K562 (cell line): ENCODE measurements at regions not wholly inside any gene's neighbourhood (a gene's known extent, or its start where the extent isn't known, plus 50 kb on each side); places are given as distances from the start of the nearest gene placed in this dataset.

Experiments used
- BMI1 ChIP-seq: fragments of 150-350 bp; IDR thresholded peaks from 2 replicates; pipeline ENCODE4 v1.6.1; 2014; ENCODE audit warnings: low read length
- CBFA2T3 ChIP-seq: fragments of 450-650 bp; IDR thresholded peaks from 2 replicates; pipeline ENCODE4 v1.6.1; 2017
- CREB3L1 ChIP-seq: fragments of 450-650 bp; IDR thresholded peaks from 2 replicates; pipeline ENCODE4 v1.6.1; 2014; ENCODE audit warnings: low read depth, mild to moderate bottlenecking, moderate library complexity, borderline replicate concordance
- CTCF ChIP-seq, 3 experiments: IDR thresholded peaks in 2 of 3; conservative IDR thresholded peaks in 1 of 3; 2 replicates each; pipeline ENCODE4 v1.5.1; 2011 to 2012; ENCODE audit warnings: low read length in 3 of 3, mild to moderate bottlenecking in 3 of 3, control low read depth in 2 of 3, improper control_type of control experiment in 1 of 3, inconsistent platforms in 1 of 3, low read depth in 1 of 3, mixed read lengths in 1 of 3, moderate library complexity in 1 of 3; ENCODE audit not compliant: insufficient read depth in 2 of 3
- HDAC2 ChIP-seq: fragments of 450-650 bp; IDR thresholded peaks from 2 replicates; pipeline ENCODE4 v1.6.1; 2016; ENCODE audit warnings: mild to moderate bottlenecking
- MAFF ChIP-seq: IDR thresholded peaks from 2 replicates; pipeline ENCODE4 v1.6.1; 2012; ENCODE audit warnings: low read length, improper control_type of control experiment
- NCOA1 ChIP-seq: fragments of 450-650 bp; IDR thresholded peaks from 2 replicates; pipeline ENCODE4 v1.6.1; 2016; ENCODE audit warnings: low read depth
- RCOR1 ChIP-seq, 2 experiments: IDR thresholded peaks; 2 replicates each; pipeline ENCODE4 v1.6.1; 2012; ENCODE audit warnings: low read depth in 2 of 2, low read length in 2 of 2, borderline replicate concordance in 1 of 2, improper control_type of control experiment in 1 of 2
- SAFB ChIP-seq: fragments of 200-400 bp; formaldehyde crosslinking; IDR thresholded peaks from 2 replicates; pipeline ENCODE4 v1.6.1; 2017; ENCODE audit warnings: low read depth, low read length, borderline replicate concordance
- SMARCA4 ChIP-seq: fragments of 450-650 bp; IDR thresholded peaks from 2 replicates; pipeline ENCODE4 v1.6.1; 2016
- TFAP4 ChIP-seq: sonication (generic); formaldehyde crosslinking; IDR thresholded peaks from 2 replicates; pipeline ENCODE4 v1.8.0; 2022; ENCODE audit warnings: missing genetic modification reagents, mild to moderate bottlenecking, moderate library complexity, borderline replicate concordance
- THRA ChIP-seq: fragments of 450-650 bp; IDR thresholded peaks from 2 replicates; pipeline ENCODE4 v1.6.1; 2017; ENCODE audit warnings: mild to moderate bottlenecking, moderate library complexity
- ZKSCAN8 ChIP-seq: fragments of 200-800 bp; sonication (Bioruptor generic); IDR thresholded peaks from 2 replicates; pipeline ENCODE4 v1.6.1; 2016; ENCODE audit warnings: missing genetic modification characterization, missing compliant biosample characterization
- ZMIZ1 ChIP-seq, 2 experiments: fragments of 150-350 bp in 1 of 2; IDR thresholded peaks; 2 replicates each; pipeline ENCODE4 v1.6.1; 2012 to 2016; ENCODE audit warnings: low read depth in 2 of 2, low read length in 2 of 2, mild to moderate bottlenecking in 1 of 2, moderate library complexity in 1 of 2
- ZNF175 ChIP-seq: fragments of 200-800 bp; sonication (Bioruptor generic); IDR thresholded peaks from 2 replicates; pipeline ENCODE4 v1.6.1; 2016; ENCODE audit warnings: low read depth, mild to moderate bottlenecking, missing genetic modification characterization, missing compliant biosample characterization
- ZNF75A ChIP-seq: fragments of 450-650 bp; formaldehyde crosslinking; IDR thresholded peaks from 2 replicates; pipeline ENCODE4 v1.4.0; 2020; ENCODE audit warnings: mild to moderate bottlenecking

- no peak for TF ChIP-seq ZMIZ1 (IDR thresholded peaks at IDR 0.05; ENCODE audit: low read depth in 2 of 2, low read length in 2 of 2)
- no peak for TF ChIP-seq HDAC2
- TF ChIP-seq SMARCA4: 0 out of 2 replicates have a peak, but pooled peaks have one; percentile 35
- TF ChIP-seq ZNF175 (CRISPR knock-in tag): no peak
- TF ChIP-seq TFAP4 (CRISPR knock-in tag): no peak
- no peak for TF ChIP-seq RCOR1 (IDR thresholded peaks at IDR 0.05; ENCODE audit: borderline replicate concordance in 1 of 2, low read depth in 2 of 2, low read length in 2 of 2)
- TF ChIP-seq CBFA2T3: peak; percentile 42; the same call in 1 of the 2 replicates
- no peak for TF ChIP-seq ZKSCAN8
- no peak for TF ChIP-seq CREB3L1
- TF ChIP-seq BMI1: no peak
- TF ChIP-seq SAFB: no peak
- TF ChIP-seq MAFF: peak; percentile 48; the same call in 1 of the 2 replicates
- no peak for TF ChIP-seq NCOA1
- TF ChIP-seq THRA: no peak
- no peak for TF ChIP-seq ZNF75A
- no peak for TF ChIP-seq CTCF (IDR thresholded peaks at IDR 0.05 in 2 of 3, conservative IDR thresholded peaks at IDR 0.05 in 1 of 3; ENCODE audit: insufficient read depth in 2 of 3, low read depth in 1 of 3, low read length in 3 of 3)
These were observed 57.2 kb upstream of the ARID5B start (continued) for GRCh38 chr10:61844116-61844822.
